ENCODE measurements at regions not wholly inside any gene's neighbourhood (a gene's known extent, or its start where the extent isn't known, plus 50 kb on each side); places are given as distances from the start of the nearest gene placed in this dataset.

DNA sequence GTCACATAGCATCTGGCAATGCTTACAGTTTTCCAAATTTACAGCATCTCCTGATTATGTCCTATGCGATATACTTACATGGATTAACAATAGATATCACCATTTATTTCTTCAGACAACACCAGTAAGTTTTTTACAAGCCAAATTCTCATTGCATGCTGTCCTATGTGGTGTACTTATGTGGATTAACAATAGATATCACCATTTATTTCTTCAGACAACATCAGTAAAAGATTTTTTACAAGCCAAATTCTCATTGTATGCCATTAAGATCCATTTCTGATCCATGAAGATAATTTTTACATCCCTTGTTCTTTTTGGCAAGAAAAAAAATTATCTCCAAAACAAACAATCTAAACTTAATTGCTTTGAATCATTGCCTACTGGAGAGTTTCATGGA lies 340.9 kb downstream of the KCNN2 start:
- TF ChIP-seq, protein P1, sequence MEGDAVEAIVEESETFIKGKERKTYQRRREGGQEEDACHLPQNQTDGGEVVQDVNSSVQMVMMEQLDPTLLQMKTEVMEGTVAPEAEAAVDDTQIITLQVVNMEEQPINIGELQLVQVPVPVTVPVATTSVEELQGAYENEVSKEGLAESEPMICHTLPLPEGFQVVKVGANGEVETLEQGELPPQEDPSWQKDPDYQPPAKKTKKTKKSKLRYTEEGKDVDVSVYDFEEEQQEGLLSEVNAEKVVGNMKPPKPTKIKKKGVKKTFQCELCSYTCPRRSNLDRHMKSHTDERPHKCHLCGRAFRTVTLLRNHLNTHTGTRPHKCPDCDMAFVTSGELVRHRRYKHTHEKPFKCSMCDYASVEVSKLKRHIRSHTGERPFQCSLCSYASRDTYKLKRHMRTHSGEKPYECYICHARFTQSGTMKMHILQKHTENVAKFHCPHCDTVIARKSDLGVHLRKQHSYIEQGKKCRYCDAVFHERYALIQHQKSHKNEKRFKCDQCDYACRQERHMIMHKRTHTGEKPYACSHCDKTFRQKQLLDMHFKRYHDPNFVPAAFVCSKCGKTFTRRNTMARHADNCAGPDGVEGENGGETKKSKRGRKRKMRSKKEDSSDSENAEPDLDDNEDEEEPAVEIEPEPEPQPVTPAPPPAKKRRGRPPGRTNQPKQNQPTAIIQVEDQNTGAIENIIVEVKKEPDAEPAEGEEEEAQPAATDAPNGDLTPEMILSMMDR (IDR thresholded peaks at IDR 0.05) = no peak
- H3K27ac ChIP-seq (ENCODE audit: low read depth in 1 of 2, low read length in 2 of 2) = no peak overlapping the region
- DNase-seq = no peak
- intact Hi-C loops (cut with micrococcal nuclease) = no loop called here
- no CpG with 5 or more reads among the region's 1 CpG for WGBS (ENCODE audit: insufficient coverage)
- no peak overlapping the region for H3K4me3 ChIP-seq (replicated peaks in 1 of 3; ENCODE audit: low read depth in 2 of 3, low read length in 3 of 3)
- H3K9me3 ChIP-seq (replicated peaks in 1 of 2; ENCODE audit: control insufficient read depth in 1 of 2, insufficient read depth in 1 of 2, low read length in 2 of 2) = peaks cover 0 to 10% of the 10 kb centered on the region in 2 donors
- no peaks in the 10 kb centered on the region for H3K36me3 ChIP-seq (replicated peaks in 1 of 2; ENCODE audit: control insufficient read depth in 1 of 2, insufficient read depth in 2 of 2, low read length in 2 of 2)
- no peaks in the 10 kb centered on the region for H3K79me2 ChIP-seq (ENCODE audit: insufficient read depth, low read length)
- Mint-ChIP-seq H3K27ac (no peak overlapping the region), H3K4me3 (no peak overlapping the region), H3K36me3 (no peaks in the 10 kb centered on the region), H3K4me1 (no peaks in the 10 kb centered on the region), H3K27me3 (ENCODE audit: low read depth in 3 of 3) (no peaks in the 10 kb centered on the region), H3K9me3 (peaks cover 5 to 22% (median 9%) of the 10 kb centered on the region in 7 donors)
- no peaks in the 10 kb centered on the region for H4K20me1 ChIP-seq (ENCODE audit: insufficient read depth, low read length)
- H3K9ac ChIP-seq (ENCODE audit: insufficient read depth, low read length, poor library complexity, severe bottlenecking) = no peak overlapping the region
- no peaks in the 10 kb centered on the region for H3K27me3 ChIP-seq (ENCODE audit: control insufficient read depth in 2 of 2, insufficient read depth in 2 of 2, low read length in 2 of 2)
- H2AFZ ChIP-seq (ENCODE audit: insufficient read depth, low read depth, low read length, poor library complexity, severe bottlenecking) = no peak overlapping the region
- H3K4me2 ChIP-seq (replicated peaks; ENCODE audit: extremely low read depth, low read length, poor library complexity, severe bottlenecking) = no peak overlapping the region
- no peaks in the 10 kb centered on the region for H3K4me1 ChIP-seq (ENCODE audit: control insufficient read depth in 1 of 2, insufficient read depth in 2 of 2, low read length in 2 of 2)

DNA sequence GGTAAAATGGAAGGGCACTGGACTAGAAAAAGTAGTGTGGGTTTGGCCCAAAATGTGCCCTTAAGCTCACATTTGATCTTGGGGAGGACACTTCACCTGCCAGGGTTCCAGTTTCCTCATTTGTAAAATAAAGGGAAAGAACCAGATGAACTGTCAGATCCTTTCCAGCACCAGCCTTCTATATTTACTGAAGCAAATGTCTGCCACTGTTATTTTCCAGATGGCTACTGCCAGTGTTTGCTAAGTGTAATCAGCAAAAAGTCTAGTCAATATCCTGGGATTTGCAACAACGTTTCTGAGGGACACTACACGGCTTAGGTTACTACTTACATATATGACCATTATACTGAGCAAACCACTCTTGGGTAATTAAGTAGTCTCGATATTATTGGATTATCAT lies 340.3 kb downstream of the KCNN2 start:
- intact Hi-C loops (cut with micrococcal nuclease) = no loop called here
- H3K9me3 Mint-ChIP-seq = peaks cover 5 to 22% (median 9%) of the 10 kb centered on the region in 7 donors
- no peak overlapping the region for H3K4me3 Mint-ChIP-seq
- H3K4me1 ChIP-seq (ENCODE audit: control insufficient read depth in 1 of 2, insufficient read depth in 2 of 2, low read length in 2 of 2) = no peaks in the 10 kb centered on the region
- H3K9me3 ChIP-seq (replicated peaks in 1 of 2; ENCODE audit: control insufficient read depth in 1 of 2, insufficient read depth in 1 of 2, low read length in 2 of 2) = peaks cover 0 to 10% of the 10 kb centered on the region in 2 donors
- no peak overlapping the region for H3K4me2 ChIP-seq (replicated peaks; ENCODE audit: extremely low read depth, low read length, poor library complexity, severe bottlenecking)
- DNase-seq = no peak
- no peak overlapping the region for H3K9ac ChIP-seq (ENCODE audit: insufficient read depth, low read length, poor library complexity, severe bottlenecking)
- TF ChIP-seq, protein P1 (IDR thresholded peaks at IDR 0.05) = no peak
- H3K27ac Mint-ChIP-seq = no peak overlapping the region
- no peaks in the 10 kb centered on the region for H3K27me3 Mint-ChIP-seq (ENCODE audit: low read depth in 3 of 3)
- H3K27me3 ChIP-seq (ENCODE audit: control insufficient read depth in 2 of 2, insufficient read depth in 2 of 2, low read length in 2 of 2) = no peaks in the 10 kb centered on the region
- no peaks in the 10 kb centered on the region for H3K36me3 ChIP-seq (replicated peaks in 1 of 2; ENCODE audit: control insufficient read depth in 1 of 2, insufficient read depth in 2 of 2, low read length in 2 of 2)
- H3K36me3 Mint-ChIP-seq = no peaks in the 10 kb centered on the region
- H2AFZ ChIP-seq (ENCODE audit: insufficient read depth, low read depth, low read length, poor library complexity, severe bottlenecking) = no peak overlapping the region
- H3K27ac ChIP-seq (ENCODE audit: low read depth in 1 of 2, low read length in 2 of 2) = no peak overlapping the region
- no peaks in the 10 kb centered on the region for H4K20me1 ChIP-seq (ENCODE audit: insufficient read depth, low read length)
- no peak overlapping the region for H3K4me3 ChIP-seq (replicated peaks in 1 of 3; ENCODE audit: low read depth in 2 of 3, low read length in 3 of 3)
- WGBS (ENCODE audit: insufficient coverage) = no CpG with 5 or more reads among the region's 3 CpGs
- no peaks in the 10 kb centered on the region for H3K79me2 ChIP-seq (ENCODE audit: insufficient read depth, low read length)
- H3K4me1 Mint-ChIP-seq = no peaks in the 10 kb centered on the region
